HepG2 (cell line): ENCODE measurements at regions not wholly inside any gene's neighbourhood (a gene's known extent, or its start where the extent isn't known, plus 50 kb on each side); places are given as distances from the start of the nearest gene placed in this dataset.
A peak's percentile ranks its signal among the peaks of the same experiment; 100 is the strongest.

Experiments
- ATAC-seq: fragments of 200-7000 bp; cut with Tn5 transposase; 3 replicates; pipeline ENCODE4 v1.9.1; 2020; ENCODE audit warnings: mild to moderate bottlenecking, moderate library complexity
- BruUV-seq: library from RNA; stranded (reverse); fragments of 400-500 nt; replicated peaks from 2 replicates; lab custom pipeline; 2021; lab: Mats Ljungman, UMichigan
- CTCF ChIA-PET: fragments of 300-600 bp; formaldehyde crosslinking; extraction: SDS; loops from one replicate; lab custom pipeline; 2021; ENCODE audit warnings: low total read pairs, inconsistent platforms, low intra/inter-chr PET ratio; lab: Yijun Ruan, JAX
- POLR2A ChIA-PET: fragments of 350-600 bp; sonication (Branson Sonifier 250); formaldehyde crosslinking; loops from one replicate; lab custom pipeline; 2020; ENCODE audit warnings: antibody characterized with exemption, inconsistent platforms; lab: Yijun Ruan, JAX
- DNase-seq: peaks from one replicate; pipeline ENCODE4 v3.0.0-alpha.2; 2015; ENCODE audit warnings: low spot score
- FAIRE-seq: peaks from 3 replicates; lab custom pipeline; 2011; peaks lifted over from hg19 to GRCh38; lab: Jason Lieb, UNC
- H2AFZ ChIP-seq: one replicate; pipeline ENCODE4 v1.6.1; 2011; ENCODE audit warnings: low read length, inconsistent platforms
- H3K27ac ChIP-seq: fragments of 300-600 bp; 3 replicates; pipeline ENCODE4 v1.8.0; 2011; ENCODE audit warnings: mixed run types, mild to moderate bottlenecking, mixed read lengths, low read length, inconsistent platforms; ENCODE audit not compliant: insufficient read depth; ENCODE audit errors: extremely low read length
- H3K27me3 ChIP-seq, 2 experiments: fragments of 200-600 bp in 1 of 2; 2 replicates in 1 of 2; 3 replicates in 1 of 2; pipeline versions ENCODE4 v1.6.0 to v1.8.0; 2011; ENCODE audit warnings: low read length in 2 of 2, mild to moderate bottlenecking in 2 of 2, moderate library complexity in 2 of 2, inconsistent platforms in 1 of 2; ENCODE audit not compliant: insufficient read depth in 2 of 2, control insufficient read depth in 1 of 2
- H3K36me3 ChIP-seq, 2 experiments: fragments of 200-600 bp in 1 of 2; replicated peaks in 1 of 2; 2 replicates in 1 of 2; 3 replicates in 1 of 2; pipeline versions ENCODE4 v1.5.1 to v1.8.0; 2011; ENCODE audit warnings: low read length in 2 of 2, inconsistent platforms in 1 of 2; ENCODE audit not compliant: insufficient read depth in 2 of 2, control insufficient read depth in 1 of 2
- H3K4me1 ChIP-seq: 2 replicates; pipeline ENCODE4 v1.5.1; 2012; ENCODE audit warnings: low read length, inconsistent platforms; ENCODE audit not compliant: insufficient read depth
- H3K4me2 ChIP-seq: 2 replicates; pipeline ENCODE4 v1.6.0; 2011; ENCODE audit warnings: low read depth, low read length, inconsistent platforms
- H3K4me3 ChIP-seq, 3 experiments: fragments of 200-600 bp in 1 of 3; sonication (generic), shearing (Covaris generic) in 1 of 3; replicated peaks in 1 of 3; 2 replicates each; pipeline ENCODE4 v1.5.1; 2011 to 2016; ENCODE audit warnings: low read length in 3 of 3, inconsistent platforms in 2 of 3, low read depth in 2 of 3, mild to moderate bottlenecking in 2 of 3, control low read depth in 1 of 3, mixed read lengths in 1 of 3; ENCODE audit not compliant: insufficient read depth in 1 of 3
- H3K79me2 ChIP-seq: one replicate; pipeline ENCODE4 v1.6.1; 2011; ENCODE audit warnings: low read length, inconsistent platforms; ENCODE audit not compliant: insufficient read depth
- H3K9ac ChIP-seq: 2 replicates; pipeline ENCODE4 v1.6.0; 2011; ENCODE audit warnings: mild to moderate bottlenecking, low read depth, low read length, inconsistent platforms; ENCODE audit not compliant: insufficient read depth
- H3K9me3 ChIP-seq: 2 replicates; pipeline ENCODE4 v1.5.1; 2012; ENCODE audit warnings: mild to moderate bottlenecking, low read length
- H4K20me1 ChIP-seq: 2 replicates; pipeline ENCODE4 v1.6.0; 2011; ENCODE audit warnings: inconsistent platforms, mild to moderate bottlenecking, low read length, moderate library complexity; ENCODE audit not compliant: insufficient read depth
- BRD4 ChIP-seq: sonication (generic); formaldehyde crosslinking; IDR thresholded peaks from 2 replicates; pipeline ENCODE4 v1.4.0; 2020; ENCODE audit warnings: missing genetic modification reagents
- CEBPB ChIP-seq: IDR thresholded peaks from 2 replicates; pipeline ENCODE4 v1.6.1; 2011; ENCODE audit warnings: low read depth, low read length, improper control_type of control experiment, borderline replicate concordance
- GZF1 ChIP-seq: sonication (generic); formaldehyde crosslinking; IDR thresholded peaks from 2 replicates; pipeline ENCODE4 v1.5.1; 2020; ENCODE audit warnings: mild to moderate bottlenecking, missing genetic modification reagents
- NCOR1 ChIP-seq: fragments of 200-600 bp; sonication (generic); IDR thresholded peaks from 2 replicates; pipeline ENCODE4 v1.7.0; 2017; ENCODE audit warnings: antibody characterized with exemption, low read length, borderline replicate concordance
- ZBTB7A ChIP-seq: sonication (generic); formaldehyde crosslinking; IDR thresholded peaks from 2 replicates; pipeline ENCODE4 v1.8.0; 2022; ENCODE audit warnings: mild to moderate bottlenecking, missing genetic modification reagents
- ZFX ChIP-seq: sonication (generic); formaldehyde crosslinking; IDR thresholded peaks from 2 replicates; pipeline ENCODE4 v1.4.0; 2020; ENCODE audit warnings: mild to moderate bottlenecking, low read depth, missing genetic modification reagents, moderate library complexity
- ZNF264 ChIP-seq: sonication (generic); formaldehyde crosslinking; IDR thresholded peaks from 2 replicates; pipeline ENCODE4 v1.4.0; 2020; ENCODE audit warnings: missing genetic modification reagents
- WGBS: methylation state at CpG from one replicate; pipeline ENCODE4 v1.1.6; 2017; ENCODE audit warnings: low lambda C conversion rate; 5-methylcytosine and 5-hydroxymethylcytosine counted together
- in situ Hi-C: cut with HindIII; loops from 2 replicates; pipeline ENCODE4 v1.10.0; 2017; ENCODE audit warnings: low pct_unique_long_range_greater_than_20kb; ENCODE audit not compliant: extremely low pct_ligation_motif_present
- intact Hi-C: fragments of 100-400 bp; cut with micrococcal nuclease; formaldehyde crosslinking; loops from one replicate; pipeline ENCODE4 v1.10.0; 2022; ENCODE audit not compliant: unreplicated experiment
- TF ChIP-seq, protein P1 (sequence below): sonication (generic); formaldehyde crosslinking; IDR thresholded peaks from 2 replicates; pipeline ENCODE4 v1.5.1; 2020; ENCODE audit warnings: mild to moderate bottlenecking, missing genetic modification reagents
- TF ChIP-seq, protein P2 (sequence below), 2 experiments: sonication (generic) in 1 of 2; formaldehyde crosslinking in 1 of 2; IDR thresholded peaks; 2 replicates each; pipeline versions ENCODE4 v1.6.1 to v1.9.0; 2014 to 2022; ENCODE audit warnings: antibody characterized with exemption in 1 of 2, borderline replicate concordance in 1 of 2, inconsistent platforms in 1 of 2, low read depth in 1 of 2, missing genetic modification reagents in 1 of 2

DNA sequence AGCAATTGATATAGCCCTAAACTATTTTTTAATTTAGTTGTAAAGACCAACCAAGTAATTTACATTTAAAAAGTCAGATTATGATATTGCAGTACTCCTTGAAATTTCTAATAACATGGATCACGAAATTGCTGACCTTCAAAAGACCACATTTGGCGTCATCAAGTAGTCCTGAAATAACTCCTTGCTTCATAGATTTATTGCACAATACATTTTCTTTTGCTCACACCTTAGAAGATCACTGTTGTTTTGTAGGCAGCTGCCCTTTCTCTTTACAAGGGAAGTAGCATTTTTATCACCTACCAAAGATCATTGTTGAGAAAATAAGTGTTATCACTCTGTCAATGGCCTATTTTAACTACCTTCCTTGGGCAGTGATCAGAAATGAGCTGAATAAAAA is 815.8 kb downstream of the METTL15 start:
- in situ Hi-C loops: no loop called here
- POLR2A ChIA-PET: no interaction called here
- no peak for ATAC-seq

DNA sequence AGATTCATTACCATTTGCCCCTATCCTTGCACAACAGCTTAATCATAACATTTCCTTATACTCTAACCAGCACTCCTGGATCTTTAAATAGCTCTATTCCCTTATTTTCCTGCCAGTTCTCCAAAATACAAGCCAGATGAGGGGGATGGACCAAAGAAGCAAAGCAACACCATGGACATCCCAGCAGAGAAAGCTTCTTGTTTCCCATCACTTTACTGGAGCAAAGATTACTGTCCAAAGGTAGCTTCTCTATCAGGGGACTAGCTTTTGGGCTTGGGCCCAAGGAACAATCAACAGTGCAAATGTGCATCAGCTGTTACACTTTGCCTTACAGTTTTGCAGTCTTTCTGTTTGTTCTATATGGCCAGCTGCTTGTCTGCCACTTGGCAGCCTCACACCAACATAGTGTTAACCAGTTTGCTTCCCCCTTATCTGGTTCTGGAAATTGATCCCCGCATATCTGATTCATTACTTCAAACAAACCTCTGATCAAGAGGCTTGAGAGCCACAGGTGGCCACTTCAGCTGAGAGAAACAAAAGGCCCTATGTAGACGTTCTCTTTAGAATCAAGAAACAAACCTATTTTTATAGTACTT is 814.3 kb downstream of the METTL15 start:
- CTCF ChIA-PET: no interaction called here
- Histone ChIP-seq H3K27ac (no peak overlapping the region), H3K4me3 (no peak overlapping the region), H3K4me1 (no peaks in the 10 kb centered on the region), H3K9me3 (no peaks in the 10 kb centered on the region), H3K4me2 (no peak overlapping the region), H3K9ac (no peak overlapping the region), H3K36me3 (no peaks in the 10 kb centered on the region), H3K79me2 (no peaks in the 10 kb centered on the region), H2AFZ (no peak overlapping the region), H4K20me1 (no peaks in the 10 kb centered on the region), H3K27me3 (no peaks in the 10 kb centered on the region)
- ATAC-seq (no peak), DNase-seq (no peak), FAIRE-seq (no peak)
- in situ Hi-C loops: no loop called here
- intact Hi-C loops: no loop called here
- BruUV-seq: no TSS peak
- POLR2A ChIA-PET: no interaction called here
- 10% methylated on average over 2 of the region's 2 CpGs for WGBS
- TF ChIP-seq ZBTB7A (CRISPR knock-in tag): no peak
- TF ChIP-seq ZNF264: no peak
- TF ChIP-seq, protein P1, sequence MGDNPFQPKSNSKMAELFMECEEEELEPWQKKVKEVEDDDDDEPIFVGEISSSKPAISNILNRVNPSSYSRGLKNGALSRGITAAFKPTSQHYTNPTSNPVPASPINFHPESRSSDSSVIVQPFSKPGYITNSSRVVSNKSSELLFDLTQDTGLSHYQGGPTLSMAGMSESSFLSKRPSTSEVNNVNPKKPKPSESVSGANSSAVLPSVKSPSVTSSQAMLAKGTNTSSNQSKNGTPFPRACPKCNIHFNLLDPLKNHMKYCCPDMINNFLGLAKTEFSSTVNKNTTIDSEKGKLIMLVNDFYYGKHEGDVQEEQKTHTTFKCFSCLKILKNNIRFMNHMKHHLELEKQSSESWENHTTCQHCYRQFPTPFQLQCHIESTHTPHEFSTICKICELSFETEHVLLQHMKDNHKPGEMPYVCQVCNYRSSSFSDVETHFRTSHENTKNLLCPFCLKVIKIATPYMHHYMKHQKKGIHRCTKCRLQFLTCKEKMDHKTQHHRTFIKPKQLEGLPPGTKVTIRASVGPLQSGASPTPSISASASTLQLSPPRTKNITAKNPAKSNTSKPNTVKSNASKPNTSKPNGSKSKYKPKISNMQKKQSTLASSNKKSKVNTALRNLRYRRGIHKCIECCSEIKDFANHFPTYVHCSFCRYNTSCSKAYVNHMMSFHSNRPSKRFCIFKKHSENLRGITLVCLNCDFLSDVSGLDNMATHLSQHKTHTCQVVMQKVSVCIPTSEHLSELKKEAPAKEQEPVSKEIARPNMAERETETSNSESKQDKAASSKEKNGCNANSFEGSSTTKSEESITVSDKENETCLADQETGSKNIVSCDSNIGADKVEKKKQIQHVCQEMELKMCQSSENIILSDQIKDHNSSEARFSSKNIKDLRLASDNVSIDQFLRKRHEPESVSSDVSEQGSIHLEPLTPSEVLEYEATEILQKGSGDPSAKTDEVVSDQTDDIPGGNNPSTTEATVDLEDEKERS: no peak
- no peak for TF ChIP-seq BRD4 (CRISPR knock-in tag)
- TF ChIP-seq GZF1: no peak
- TF ChIP-seq, protein P2, sequence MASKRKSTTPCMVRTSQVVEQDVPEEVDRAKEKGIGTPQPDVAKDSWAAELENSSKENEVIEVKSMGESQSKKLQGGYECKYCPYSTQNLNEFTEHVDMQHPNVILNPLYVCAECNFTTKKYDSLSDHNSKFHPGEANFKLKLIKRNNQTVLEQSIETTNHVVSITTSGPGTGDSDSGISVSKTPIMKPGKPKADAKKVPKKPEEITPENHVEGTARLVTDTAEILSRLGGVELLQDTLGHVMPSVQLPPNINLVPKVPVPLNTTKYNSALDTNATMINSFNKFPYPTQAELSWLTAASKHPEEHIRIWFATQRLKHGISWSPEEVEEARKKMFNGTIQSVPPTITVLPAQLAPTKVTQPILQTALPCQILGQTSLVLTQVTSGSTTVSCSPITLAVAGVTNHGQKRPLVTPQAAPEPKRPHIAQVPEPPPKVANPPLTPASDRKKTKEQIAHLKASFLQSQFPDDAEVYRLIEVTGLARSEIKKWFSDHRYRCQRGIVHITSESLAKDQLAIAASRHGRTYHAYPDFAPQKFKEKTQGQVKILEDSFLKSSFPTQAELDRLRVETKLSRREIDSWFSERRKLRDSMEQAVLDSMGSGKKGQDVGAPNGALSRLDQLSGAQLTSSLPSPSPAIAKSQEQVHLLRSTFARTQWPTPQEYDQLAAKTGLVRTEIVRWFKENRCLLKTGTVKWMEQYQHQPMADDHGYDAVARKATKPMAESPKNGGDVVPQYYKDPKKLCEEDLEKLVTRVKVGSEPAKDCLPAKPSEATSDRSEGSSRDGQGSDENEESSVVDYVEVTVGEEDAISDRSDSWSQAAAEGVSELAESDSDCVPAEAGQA (IDR thresholded peaks at IDR 0.05; ENCODE audit: low read depth): no peak
- TF ChIP-seq, protein P2 (CRISPR knock-in tag; IDR thresholded peaks at IDR 0.05; ENCODE audit: borderline replicate concordance): no peak
- no peak for TF ChIP-seq NCOR1

More for the DNA sequence above, 815.8 kb downstream of the METTL15 start:
- no peaks in the 10 kb centered on the region for H3K27me3 ChIP-seq
- H3K4me1 ChIP-seq: no peaks in the 10 kb centered on the region
- CTCF ChIA-PET: no interaction called here
- 2% methylated on average over 2 of the region's 2 CpGs for WGBS
- no peaks in the 10 kb centered on the region for H3K79me2 ChIP-seq
- H3K4me2 ChIP-seq: no peak overlapping the region
- H2AFZ ChIP-seq: no peak overlapping the region
- TF ChIP-seq ZFX (no peak), CEBPB (peak; percentile 65; the same call in 1 of the 2 replicates)
- TF ChIP-seq, all 625 proteins: peak for 1
- no peaks in the 10 kb centered on the region for H3K36me3 ChIP-seq
- no peaks in the 10 kb centered on the region for H3K9me3 ChIP-seq
- no peak overlapping the region for H3K4me3 ChIP-seq
- H3K9ac ChIP-seq: no peak overlapping the region
- no peaks in the 10 kb centered on the region for H4K20me1 ChIP-seq
- DNase-seq (no peak), FAIRE-seq (no peak)
- intact Hi-C loops: no loop called here
- BruUV-seq: no TSS peak
- H3K27ac ChIP-seq: no peak overlapping the region
